GM12873 (cell line): ENCODE measurements at regions not wholly inside any gene's neighbourhood (a gene's known extent, or its start where the extent isn't known, plus 50 kb on each side); places are given as distances from the start of the nearest gene placed in this dataset.

Source experiments
- CTCF ChIP-seq: IDR thresholded peaks from 2 replicates; pipeline ENCODE4 v1.5.1; 2012; ENCODE audit warnings: low read depth, mild to moderate bottlenecking, moderate library complexity, low read length, control low read depth; ENCODE audit not compliant: insufficient read depth; ENCODE audit errors: missing control alignments

- no peak for TF ChIP-seq CTCF
These were observed 91.8 kb upstream of the ST6GAL2 start for GRCh38 chr2:106977717-106978116.

GRCh38 chr2:106978647-106979046, 92.7 kb upstream of the ST6GAL2 start:
- no peak for TF ChIP-seq CTCF

GRCh38 chr2:106981491-106981890, 95.5 kb upstream of the ST6GAL2 start:
- TF ChIP-seq CTCF = no peak

- TF ChIP-seq CTCF = no peak
These were observed 96.4 kb upstream of the ST6GAL2 start for GRCh38 chr2:106982350-106982749.

- no peak for TF ChIP-seq CTCF
These were observed 97.3 kb upstream of the ST6GAL2 start for GRCh38 chr2:106983305-106983704.

- no peak for TF ChIP-seq CTCF
These were observed 102.4 kb upstream of the ST6GAL2 start for GRCh38 chr2:106988361-106988760.

- no peak for TF ChIP-seq CTCF
These were observed 104.3 kb upstream of the ST6GAL2 start for GRCh38 chr2:106990297-106990696.
